Right renal cortex interstitium (tissue), 3 donors: ENCODE measurements at regions not wholly inside any gene's neighbourhood (a gene's known extent, or its start where the extent isn't known, plus 50 kb on each side); places are given as distances from the start of the nearest gene placed in this dataset.
"Not testable (repeated sequence)": the region's sequence is repeated elsewhere in the genome, so short reads cannot be mapped to it uniquely, and the experiment has no call there.

ENCODE experiments used
- DNase-seq, 3 donors: peaks; one replicate each; pipeline ENCODE4 v3.0.0-alpha.2; 2013; ENCODE audit warnings: low read depth in 3 of 3, low spot score in 2 of 3

DNA sequence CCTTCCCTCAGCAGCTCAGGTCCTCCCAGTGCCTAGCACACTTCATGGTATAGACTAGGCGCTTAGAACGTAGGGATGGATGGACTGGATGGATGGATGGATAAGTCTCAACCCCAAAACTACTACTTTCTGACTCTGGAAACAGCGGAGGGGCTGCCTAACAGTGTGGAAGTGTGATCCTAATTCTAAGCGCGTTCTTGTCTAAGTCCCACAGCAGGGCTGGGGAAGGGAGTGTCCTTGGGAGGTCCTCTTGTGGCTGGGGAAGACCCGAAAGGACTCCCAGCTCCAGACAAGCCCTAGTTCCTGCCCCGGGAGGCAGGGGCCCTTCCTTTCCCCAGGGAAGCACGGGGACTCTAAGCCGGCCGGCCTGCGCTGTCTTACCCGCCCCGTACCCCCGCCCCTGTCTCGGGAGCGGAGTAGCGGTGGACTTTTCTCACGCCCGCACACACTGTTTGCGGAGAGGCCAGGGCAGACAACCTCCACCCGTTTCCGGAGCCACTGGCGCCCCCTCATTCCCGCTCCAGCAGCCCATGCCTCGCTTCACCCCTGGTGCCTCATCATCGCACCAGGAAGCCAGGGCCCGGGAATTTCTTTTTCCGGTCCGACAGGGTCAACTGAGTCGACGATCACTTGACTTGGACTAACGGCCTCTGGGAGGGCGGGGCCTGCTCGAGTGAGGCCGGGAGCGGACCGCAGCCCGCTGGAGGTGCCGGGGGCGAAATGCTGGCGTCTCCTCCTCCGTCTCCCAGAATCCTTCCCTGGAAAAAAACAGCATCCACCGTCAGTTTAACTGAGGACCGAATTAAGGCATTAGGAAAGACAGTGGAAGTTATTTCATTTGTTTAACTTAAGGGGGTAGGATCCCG lies 133.3 kb downstream of the TBC1D2B start:
- DNase-seq, result peak; percentile 56 to 75 (median 70)

- DNase-seq, result no peak
Observed at GRCh38 chr15:77942611-77943211, 134.8 kb downstream of the TBC1D2B start.

GRCh38 chr15:77941090-77941827 lies 136.3 kb downstream of the TBC1D2B start:
- DNase-seq, result not testable (repeated sequence)

DNA sequence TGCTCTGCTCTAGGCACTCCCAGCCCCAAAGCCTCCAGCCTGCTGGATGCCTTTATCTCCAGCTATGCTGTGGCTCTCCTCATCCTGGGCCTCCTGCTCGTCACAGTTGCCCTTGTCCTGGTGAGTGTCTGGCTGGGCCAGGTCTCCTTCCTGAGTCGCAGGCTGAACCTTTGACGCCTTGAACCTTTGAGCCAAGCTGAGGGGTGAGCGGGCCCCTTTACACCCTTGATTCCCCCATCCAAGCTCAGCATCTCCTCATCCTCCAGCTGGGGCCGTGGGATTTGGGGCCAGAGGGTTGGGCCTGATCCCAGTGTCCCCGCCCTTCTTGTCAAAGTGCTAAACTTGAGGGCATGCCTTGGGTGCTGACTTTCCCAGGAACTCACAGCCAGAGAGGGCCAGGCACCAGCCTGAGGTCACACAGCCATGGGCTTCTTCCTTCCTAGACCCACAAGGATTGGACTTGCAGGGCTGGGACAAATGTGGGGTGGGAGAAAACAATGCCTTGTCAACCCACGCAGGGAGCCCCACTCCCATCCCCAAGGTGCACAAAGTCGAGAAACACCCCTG lies 137.0 kb downstream of the TBC1D2B start:
- no peak for DNase-seq

DNA sequence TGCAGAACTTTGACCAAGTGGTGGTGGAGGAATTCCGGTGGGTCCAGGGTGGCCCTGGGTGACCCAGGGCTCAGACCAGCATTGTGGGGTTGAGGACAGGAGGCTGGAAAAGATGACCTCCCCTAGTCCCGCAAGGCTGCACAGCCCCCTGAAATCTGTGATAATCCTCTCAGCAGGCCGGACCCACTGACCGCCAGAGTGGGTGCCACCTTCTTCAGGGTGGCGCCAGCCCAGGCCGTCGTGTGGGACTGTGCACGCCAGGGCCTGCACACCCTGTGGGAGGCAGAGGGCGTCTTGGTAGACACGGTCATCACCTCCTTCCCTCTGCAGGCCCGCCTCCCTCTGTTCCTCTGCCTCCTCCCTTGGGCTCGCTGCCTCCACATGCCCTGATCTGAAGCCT lies 137.7 kb downstream of the TBC1D2B start:
- no peak for DNase-seq

- DNase-seq, result not testable (repeated sequence)
Observed at GRCh38 chr15:77939026-77939425, 138.5 kb downstream of the TBC1D2B start.

- not testable (repeated sequence) for DNase-seq
Observed at GRCh38 chr15:77938546-77938945, 139.0 kb downstream of the TBC1D2B start.

DNA sequence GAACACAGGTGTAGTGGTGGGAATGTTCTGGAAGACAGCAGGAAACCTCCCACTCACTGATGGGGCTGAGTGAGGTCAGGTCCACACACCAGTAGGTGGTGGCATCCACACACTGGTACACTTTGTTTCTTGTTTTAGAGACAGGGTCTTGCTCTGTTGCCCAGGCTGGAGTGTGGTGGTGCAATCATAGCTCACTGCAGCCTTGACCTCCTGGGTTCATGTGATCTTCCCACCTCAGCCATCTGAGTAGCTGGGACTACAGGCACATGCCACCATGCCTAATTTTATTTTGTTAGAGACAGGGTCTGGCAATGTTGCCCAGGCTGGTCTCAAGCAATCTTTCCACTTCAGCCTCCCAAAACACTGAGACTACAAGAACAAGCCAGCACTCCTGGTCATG lies 140.9 kb downstream of the TBC1D2B start:
- DNase-seq, result not testable (repeated sequence)

DNA sequence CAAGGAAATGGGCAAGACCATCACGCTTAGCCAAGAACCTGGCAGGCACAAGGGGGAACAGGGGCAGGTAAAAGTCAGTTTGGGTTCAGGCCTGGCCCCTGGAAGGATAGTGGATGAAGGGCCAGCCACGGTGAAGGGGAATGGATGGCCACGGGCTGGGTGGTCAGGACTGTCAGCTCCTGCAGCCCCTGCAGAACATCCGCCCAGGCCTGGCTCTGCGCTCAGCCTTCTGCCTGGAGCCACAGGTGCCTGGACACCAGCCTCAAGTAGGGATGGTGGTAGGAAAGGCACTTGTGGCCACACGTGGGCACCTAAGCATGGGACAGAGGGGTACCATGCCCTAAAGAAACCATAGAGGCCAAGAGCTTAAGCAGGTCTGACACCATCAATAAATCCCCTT lies 143.0 kb downstream of the TBC1D2B start:
- not testable (repeated sequence) for DNase-seq

- not testable (repeated sequence) for DNase-seq
Observed at GRCh38 chr15:77930907-77931306, 146.6 kb downstream of the TBC1D2B start.

GRCh38 chr15:77930490-77930889 lies 147.0 kb downstream of the TBC1D2B start:
- DNase-seq, result not testable (repeated sequence)

- DNase-seq, result not testable (repeated sequence)
Observed at GRCh38 chr15:77926789-77927188, 150.7 kb downstream of the TBC1D2B start.

GRCh38 chr15:77926296-77926695 lies 151.2 kb downstream of the TBC1D2B start:
- not testable (repeated sequence) for DNase-seq

DNA sequence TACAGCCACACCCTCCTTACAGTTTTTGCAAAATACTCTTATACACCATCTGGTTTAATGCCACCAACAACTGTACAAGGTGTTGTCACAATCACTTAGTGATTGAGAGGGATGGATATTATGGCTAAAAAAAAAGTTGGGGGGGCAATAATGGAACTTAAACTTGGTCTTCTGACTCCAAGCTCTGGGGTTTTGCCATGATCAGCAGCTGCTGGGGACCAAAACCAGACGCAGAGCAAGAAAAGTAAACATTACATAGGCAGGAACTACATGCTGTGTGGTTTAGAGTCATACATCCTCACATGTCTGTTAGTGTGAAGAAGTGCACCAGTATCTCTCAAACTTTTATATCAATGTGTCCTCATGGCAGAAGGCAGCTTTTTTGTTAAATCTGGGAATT lies 152.4 kb downstream of the TBC1D2B start:
- DNase-seq, result not testable (repeated sequence)

GRCh38 chr15:77921664-77922063 lies 155.8 kb downstream of the TBC1D2B start:
- DNase-seq, result no peak

GRCh38 chr15:77916966-77917635 lies 160.4 kb downstream of the TBC1D2B start:
- DNase-seq, result not testable (repeated sequence)

DNA sequence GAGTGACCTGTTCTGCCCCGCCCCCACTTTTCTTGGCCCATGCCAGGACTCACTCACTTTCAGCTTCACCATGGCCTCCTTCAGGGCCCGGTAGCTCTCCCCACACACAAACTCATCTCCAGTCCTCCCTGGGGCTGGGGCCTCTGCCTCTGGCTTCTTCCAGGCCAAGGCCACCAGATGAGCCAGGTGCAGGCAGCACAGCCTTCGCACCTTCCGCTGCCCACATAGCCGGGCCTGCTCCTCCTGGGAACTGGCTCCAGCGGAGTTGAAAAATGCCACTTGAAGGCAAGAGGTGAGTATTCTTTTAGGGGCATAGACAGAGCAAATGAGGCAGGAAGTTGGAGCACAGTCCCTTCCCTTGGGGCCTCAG lies 161.6 kb downstream of the TBC1D2B start:
- DNase-seq, result not testable (repeated sequence)

DNA sequence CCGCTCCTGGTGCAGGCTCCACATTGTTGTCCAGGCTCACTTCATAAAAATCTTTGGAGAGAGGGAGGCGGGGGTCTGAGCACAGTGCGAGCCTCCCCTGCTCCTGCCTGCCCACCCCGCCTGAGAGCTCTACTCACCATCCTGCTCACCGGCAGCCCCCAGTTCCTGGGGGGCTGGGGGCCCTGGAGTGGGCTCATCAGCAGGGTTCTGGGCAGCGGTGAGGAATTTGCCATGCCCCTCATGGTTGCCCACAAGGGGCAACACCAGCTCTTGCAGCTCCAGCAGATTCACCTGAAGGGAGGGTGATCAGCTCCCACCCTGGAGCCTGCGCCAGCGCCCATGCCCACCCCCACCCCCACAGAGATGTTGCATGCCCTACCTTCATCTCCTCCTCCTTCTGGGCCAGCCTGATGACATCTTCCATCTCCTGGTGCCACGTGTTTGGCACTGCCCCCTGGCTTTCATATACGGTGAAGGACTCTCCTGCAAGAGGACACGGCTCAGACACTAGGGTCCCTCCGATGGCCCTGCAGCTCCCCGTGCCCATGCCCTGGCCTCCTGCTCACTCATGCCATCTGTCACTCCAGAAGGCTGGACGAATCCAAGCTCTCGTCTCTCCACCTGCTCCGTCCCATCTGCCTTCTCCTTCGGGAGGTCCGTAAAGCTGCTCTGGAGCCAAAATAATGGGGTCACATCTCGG lies 162.1 kb downstream of the TBC1D2B start:
- DNase-seq, result no peak

- not testable (repeated sequence) for DNase-seq
Observed at GRCh38 chr15:77914531-77914930, 163.0 kb downstream of the TBC1D2B start.
